Neural cell (in vitro differentiated cells): ENCODE measurements at regions not wholly inside any gene's neighbourhood (a gene's known extent, or its start where the extent isn't known, plus 50 kb on each side); places are given as distances from the start of the nearest gene placed in this dataset.

Experiments
- CTCF ChIP-seq: fragments of 450-650 bp; IDR thresholded peaks from 2 replicates; pipeline ENCODE4 v1.5.1; 2014; ENCODE audit warnings: antibody characterized with exemption, mild to moderate bottlenecking, moderate library complexity; ENCODE audit not compliant: poor library complexity, severe bottlenecking
- EP300 ChIP-seq: fragments of 450-650 bp; conservative IDR thresholded peaks from 2 replicates; pipeline ENCODE4 v1.6.1; 2014; ENCODE audit warnings: antibody characterized with exemption, mild to moderate bottlenecking, moderate library complexity; ENCODE audit not compliant: poor library complexity, severe bottlenecking
- EZH2 ChIP-seq: fragments of 200-600, 300-800 bp; shearing (Covaris generic), sonication (generic); IDR thresholded peaks from 2 replicates; pipeline ENCODE4 v1.6.1; 2014; ENCODE audit warnings: antibody characterized with exemption, low read length, borderline replicate concordance, mild to moderate bottlenecking; ENCODE audit not compliant: insufficient read depth, poor library complexity, severe bottlenecking
- MXI1 ChIP-seq: fragments of 450-650 bp; conservative IDR thresholded peaks from 2 replicates; pipeline ENCODE4 v1.6.1; 2014; ENCODE audit warnings: antibody characterized with exemption, mild to moderate bottlenecking; ENCODE audit not compliant: poor library complexity, severe bottlenecking
- POLR2AphosphoS5 ChIP-seq: IDR thresholded peaks from 2 replicates; pipeline ENCODE4 v1.6.1; 2012
- RAD21 ChIP-seq: fragments of 450-650 bp; conservative IDR thresholded peaks from 2 replicates; pipeline ENCODE4 v1.6.1; 2014; ENCODE audit warnings: antibody characterized with exemption, mild to moderate bottlenecking, moderate library complexity
- REST ChIP-seq: IDR thresholded peaks from 2 replicates; pipeline ENCODE4 v1.6.1; 2012; ENCODE audit warnings: borderline replicate concordance
- SMC3 ChIP-seq: fragments of 450-650 bp; conservative IDR thresholded peaks from 2 replicates; pipeline ENCODE4 v1.6.1; 2014; ENCODE audit warnings: antibody characterized with exemption, mild to moderate bottlenecking, moderate library complexity; ENCODE audit not compliant: poor library complexity
- TAF1 ChIP-seq: IDR thresholded peaks from 2 replicates; pipeline ENCODE4 v1.6.1; 2012; ENCODE audit warnings: low read depth

- TF ChIP-seq REST (no peak), CTCF (no peak), EZH2 (no peak), POLR2AphosphoS5 (no peak), MXI1 (no peak), SMC3 (no peak), RAD21 (no peak), EP300 (no peak), TAF1 (no peak)
Observed at GRCh38 chr5:42894057-42894456, 82.4 kb upstream of the SELENOP start.
